Uterus (tissue), 2 donors: ENCODE measurements at regions not wholly inside any gene's neighbourhood (a gene's known extent, or its start where the extent isn't known, plus 50 kb on each side); places are given as distances from the start of the nearest gene placed in this dataset.

ENCODE experiments used
- POLR2A ChIP-seq, 2 donors: fragments of 450-650 bp; IDR thresholded peaks; one replicate each; pipeline ENCODE4 v1.6.1; 2016; ENCODE audit warnings: antibody characterized with exemption in 2 of 2, mild to moderate bottlenecking in 1 of 2, moderate library complexity in 1 of 2
- TF ChIP-seq, protein P1 (sequence below), 4 experiments: fragments of 200-600 bp in 2 of 4; fragments of 450-650 bp in 2 of 4; sonication (generic) in 2 of 4; IDR thresholded peaks; one replicate each; pipeline ENCODE4 v1.5.1; 2016 to 2019; ENCODE audit warnings: antibody characterized with exemption in 4 of 4, mild to moderate bottlenecking in 2 of 4, moderate library complexity in 1 of 4

DNA sequence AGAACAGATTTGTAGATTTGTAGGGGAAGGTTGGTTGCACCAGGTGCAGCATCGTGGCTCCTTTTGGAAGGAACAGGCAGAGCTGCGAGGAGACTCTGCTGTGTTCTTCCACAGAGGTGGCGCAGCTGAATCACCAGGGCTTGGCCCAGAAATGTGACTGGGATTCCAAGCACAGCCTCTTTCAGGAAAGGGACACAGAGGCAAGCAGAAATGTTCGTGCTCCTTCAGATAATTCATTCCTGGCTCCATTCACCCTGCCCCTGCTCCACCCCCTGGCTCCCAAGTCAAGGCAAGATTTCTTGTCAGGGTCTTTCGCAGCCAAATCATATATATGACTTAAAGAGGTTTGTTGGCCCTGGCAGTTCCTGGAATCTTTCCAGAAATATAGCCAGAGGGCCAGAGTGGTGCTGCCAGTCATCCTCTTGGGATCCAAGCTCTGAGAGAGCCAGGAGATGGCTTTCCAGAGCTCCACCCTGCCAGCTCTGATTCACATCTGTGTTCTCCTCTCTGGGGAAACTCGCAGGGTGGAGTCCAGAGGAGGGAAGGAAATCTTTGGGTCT lies 203.9 kb upstream of the TANK start:
- TF ChIP-seq, protein P1, sequence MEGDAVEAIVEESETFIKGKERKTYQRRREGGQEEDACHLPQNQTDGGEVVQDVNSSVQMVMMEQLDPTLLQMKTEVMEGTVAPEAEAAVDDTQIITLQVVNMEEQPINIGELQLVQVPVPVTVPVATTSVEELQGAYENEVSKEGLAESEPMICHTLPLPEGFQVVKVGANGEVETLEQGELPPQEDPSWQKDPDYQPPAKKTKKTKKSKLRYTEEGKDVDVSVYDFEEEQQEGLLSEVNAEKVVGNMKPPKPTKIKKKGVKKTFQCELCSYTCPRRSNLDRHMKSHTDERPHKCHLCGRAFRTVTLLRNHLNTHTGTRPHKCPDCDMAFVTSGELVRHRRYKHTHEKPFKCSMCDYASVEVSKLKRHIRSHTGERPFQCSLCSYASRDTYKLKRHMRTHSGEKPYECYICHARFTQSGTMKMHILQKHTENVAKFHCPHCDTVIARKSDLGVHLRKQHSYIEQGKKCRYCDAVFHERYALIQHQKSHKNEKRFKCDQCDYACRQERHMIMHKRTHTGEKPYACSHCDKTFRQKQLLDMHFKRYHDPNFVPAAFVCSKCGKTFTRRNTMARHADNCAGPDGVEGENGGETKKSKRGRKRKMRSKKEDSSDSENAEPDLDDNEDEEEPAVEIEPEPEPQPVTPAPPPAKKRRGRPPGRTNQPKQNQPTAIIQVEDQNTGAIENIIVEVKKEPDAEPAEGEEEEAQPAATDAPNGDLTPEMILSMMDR (IDR thresholded peaks at IDR 0.05) = no peak
- TF ChIP-seq POLR2A (IDR thresholded peaks at IDR 0.05) = no peak
